ENCODE measurements at regions not wholly inside any gene's neighbourhood (a gene's known extent, or its start where the extent isn't known, plus 50 kb on each side); places are given as distances from the start of the nearest gene placed in this dataset.

- H3K4me3 Mint-ChIP-seq (ENCODE audit: unreplicated experiment), result no peak overlapping the region
- DNase-seq (ENCODE audit: low spot score), result no peak
- no peak overlapping the region for H3K27ac Mint-ChIP-seq (ENCODE audit: unreplicated experiment)
- H3K4me1 Mint-ChIP-seq (ENCODE audit: low read depth), result no peaks in the 10 kb centered on the region
- peaks cover 10% of the 10 kb centered on the region for H3K9me3 Mint-ChIP-seq (ENCODE audit: low read depth)
- peaks cover 5% of the 10 kb centered on the region for H3K27me3 Mint-ChIP-seq (ENCODE audit: low read depth)
- TF ChIP-seq CTCF (IDR thresholded peaks at IDR 0.05), result no peak
- no peaks in the 10 kb centered on the region for H3K36me3 Mint-ChIP-seq (ENCODE audit: low read depth)
These were observed 63.9 kb upstream of the SLITRK5 start for GRCh38 chr13:87607266-87607665.

GRCh38 chr13:87614276-87614675 lies 56.9 kb upstream of the SLITRK5 start:
- Mint-ChIP-seq H3K4me1 (ENCODE audit: low read depth) (no peaks in the 10 kb centered on the region), H3K36me3 (ENCODE audit: low read depth) (no peaks in the 10 kb centered on the region), H3K27me3 (ENCODE audit: low read depth) (no peaks in the 10 kb centered on the region), H3K9me3 (ENCODE audit: low read depth) (no peaks in the 10 kb centered on the region), H3K4me3 (ENCODE audit: unreplicated experiment) (no peak overlapping the region), H3K27ac (ENCODE audit: unreplicated experiment) (no peak overlapping the region)
- no peak for DNase-seq (ENCODE audit: low spot score)
- TF ChIP-seq CTCF (IDR thresholded peaks at IDR 0.05), result no peak

Measured in chondrocyte (in vitro differentiated cells).